Suprapubic skin (tissue), 4 donors: ENCODE measurements at regions not wholly inside any gene's neighbourhood (a gene's known extent, or its start where the extent isn't known, plus 50 kb on each side); places are given as distances from the start of the nearest gene placed in this dataset.

Source experiments
- POLR2A ChIP-seq, 2 donors: fragments of 450-650 bp; IDR thresholded peaks; one replicate each; pipeline ENCODE4 v1.6.1; 2017; ENCODE audit warnings: antibody characterized with exemption in 2 of 2, mild to moderate bottlenecking in 2 of 2, moderate library complexity in 2 of 2
- POLR2AphosphoS5 ChIP-seq, 3 donors: sonication (generic); formaldehyde crosslinking; IDR thresholded peaks; one replicate each; pipeline ENCODE4 v1.6.1; 2017; ENCODE audit warnings: antibody characterized with exemption in 3 of 3
- TF ChIP-seq, protein P1 (sequence below), 2 donors: fragments of 200-600 bp in 1 of 2; fragments of 450-650 bp in 1 of 2; sonication (generic) in 1 of 2; IDR thresholded peaks; one replicate each; pipeline ENCODE4 v1.5.1; 2016 to 2019; ENCODE audit warnings: antibody characterized with exemption in 2 of 2, mild to moderate bottlenecking in 1 of 2, moderate library complexity in 1 of 2

DNA sequence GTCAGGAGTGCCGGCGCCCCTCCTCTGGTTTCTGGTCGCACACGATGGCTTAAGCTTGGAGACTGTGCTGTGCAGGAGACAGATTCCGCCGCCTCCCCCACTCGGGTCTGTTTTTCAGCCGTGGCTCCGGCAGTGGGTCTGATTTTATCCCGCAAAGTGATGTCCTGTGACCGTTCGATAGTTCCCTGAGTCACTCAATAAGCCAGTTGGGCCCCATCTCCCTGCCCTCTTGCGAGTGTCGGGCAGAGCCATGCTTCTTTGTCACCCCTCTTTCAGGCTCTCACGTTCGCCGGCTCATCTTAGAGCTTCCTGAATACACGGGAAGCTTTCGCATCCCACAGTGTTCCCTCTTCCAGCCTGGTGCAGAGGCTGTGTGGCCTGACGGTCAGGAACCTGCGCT lies 127.8 kb upstream of the RFLNA start:
- TF ChIP-seq POLR2A (IDR thresholded peaks at IDR 0.05), result no peak
- TF ChIP-seq, protein P1, sequence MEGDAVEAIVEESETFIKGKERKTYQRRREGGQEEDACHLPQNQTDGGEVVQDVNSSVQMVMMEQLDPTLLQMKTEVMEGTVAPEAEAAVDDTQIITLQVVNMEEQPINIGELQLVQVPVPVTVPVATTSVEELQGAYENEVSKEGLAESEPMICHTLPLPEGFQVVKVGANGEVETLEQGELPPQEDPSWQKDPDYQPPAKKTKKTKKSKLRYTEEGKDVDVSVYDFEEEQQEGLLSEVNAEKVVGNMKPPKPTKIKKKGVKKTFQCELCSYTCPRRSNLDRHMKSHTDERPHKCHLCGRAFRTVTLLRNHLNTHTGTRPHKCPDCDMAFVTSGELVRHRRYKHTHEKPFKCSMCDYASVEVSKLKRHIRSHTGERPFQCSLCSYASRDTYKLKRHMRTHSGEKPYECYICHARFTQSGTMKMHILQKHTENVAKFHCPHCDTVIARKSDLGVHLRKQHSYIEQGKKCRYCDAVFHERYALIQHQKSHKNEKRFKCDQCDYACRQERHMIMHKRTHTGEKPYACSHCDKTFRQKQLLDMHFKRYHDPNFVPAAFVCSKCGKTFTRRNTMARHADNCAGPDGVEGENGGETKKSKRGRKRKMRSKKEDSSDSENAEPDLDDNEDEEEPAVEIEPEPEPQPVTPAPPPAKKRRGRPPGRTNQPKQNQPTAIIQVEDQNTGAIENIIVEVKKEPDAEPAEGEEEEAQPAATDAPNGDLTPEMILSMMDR (IDR thresholded peaks at IDR 0.05), result no peak
- no peak for TF ChIP-seq POLR2AphosphoS5 (IDR thresholded peaks at IDR 0.05)
